GM23248 (cell line): ENCODE measurements at regions not wholly inside any gene's neighbourhood (a gene's known extent, or its start where the extent isn't known, plus 50 kb on each side); places are given as distances from the start of the nearest gene placed in this dataset.

Experiments
- EZH2 ChIP-seq: fragments of 200-600 bp; sonication (generic); IDR thresholded peaks from 2 replicates; pipeline ENCODE4 v1.6.1; 2018; ENCODE audit warnings: antibody characterized with exemption, mild to moderate bottlenecking; ENCODE audit not compliant: insufficient read depth, poor library complexity, severe bottlenecking
- EZH2phosphoT487 ChIP-seq: fragments of 200-600 bp; sonication (generic); IDR thresholded peaks from 2 replicates; pipeline ENCODE4 v1.6.1; 2018; ENCODE audit warnings: antibody characterized with exemption, moderate library complexity, mild to moderate bottlenecking, low read depth; ENCODE audit not compliant: insufficient read depth

- TF ChIP-seq EZH2 (no peak), EZH2phosphoT487 (no peak)
Measured at GRCh38 chr1:185546029-185546428, 188.2 kb upstream of the HMCN1 start.
